Left lung (tissue), 4 donors: ENCODE measurements at regions not wholly inside any gene's neighbourhood (a gene's known extent, or its start where the extent isn't known, plus 50 kb on each side); places are given as distances from the start of the nearest gene placed in this dataset.

Experiments
- ATAC-seq: fragments of 200-7000 bp; cut with Tn5 transposase; one replicate; pipeline ENCODE4 v1.9.1; 2020; ENCODE audit warnings: moderate library complexity
- DNase-seq, 4 donors: peaks; one replicate each; pipeline ENCODE4 v3.0.0-alpha.2; 2013 to 2020
- H3K27ac ChIP-seq, 2 donors: fragments of 200-600 bp; sonication (generic) in 1 of 2; one replicate each; pipeline versions ENCODE4 v1.5.0 to v1.8.0; 2020 to 2021
- H3K27me3 ChIP-seq, 2 donors: fragments of 200-600 bp; sonication (generic) in 1 of 2; one replicate each; pipeline versions ENCODE4 v1.5.0 to v1.8.0; 2020 to 2021
- H3K36me3 ChIP-seq, 2 donors: fragments of 200-600 bp; sonication (generic) in 1 of 2; one replicate each; pipeline versions ENCODE4 v1.5.0 to v1.8.0; 2020 to 2021
- H3K4me1 ChIP-seq, 2 donors: fragments of 200-600 bp; one replicate each; pipeline ENCODE4 v1.8.0; 2021
- H3K4me3 ChIP-seq, 2 donors: fragments of 200-600 bp; sonication (generic) in 1 of 2; one replicate each; pipeline versions ENCODE4 v1.5.0 to v1.8.0; 2020 to 2021; ENCODE audit warnings: mild to moderate bottlenecking in 1 of 2
- H3K9me3 ChIP-seq, 2 donors: fragments of 200-600 bp; sonication (generic) in 1 of 2; one replicate each; pipeline versions ENCODE4 v1.5.0 to v1.8.0; 2020 to 2021
- intact Hi-C, 2 donors: fragments of 100-400 bp; cut with DNase I; formaldehyde crosslinking; loops; one replicate each; pipeline versions ENCODE4 v1.11.2 to v1.14.2; 2022
- TF ChIP-seq, protein P1 (sequence below), 2 donors: fragments of 200-600 bp; sonication (generic) in 1 of 2; IDR thresholded peaks; one replicate each; pipeline versions ENCODE4 v1.5.0 to v1.8.0; 2021; ENCODE audit warnings: antibody characterized with exemption in 2 of 2
- donor health status: DM: no; HTN: yes; CAD: no.
- donor health status: DM: no; HTN: no; CAD: no.

DNA sequence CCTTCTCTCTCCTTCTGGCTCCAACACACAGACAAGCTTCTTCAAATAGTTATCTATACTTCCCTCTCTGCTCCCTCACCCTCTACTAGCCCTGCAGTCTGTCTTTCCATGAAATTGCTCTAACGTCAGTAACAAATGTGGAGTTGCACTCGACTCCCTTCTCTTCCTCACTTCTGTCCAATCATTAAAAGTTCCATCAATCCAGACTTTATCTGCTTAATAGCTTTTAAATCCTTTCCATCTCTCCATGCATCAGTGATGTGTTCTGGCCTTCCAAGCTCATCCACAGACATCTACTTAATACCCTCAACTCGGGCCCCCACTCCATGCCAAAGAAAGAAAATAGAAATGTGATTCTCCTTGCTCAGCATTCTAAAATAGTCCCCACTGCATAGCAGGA lies 422.1 kb upstream of the CDH5 start:
- TF ChIP-seq, protein P1, sequence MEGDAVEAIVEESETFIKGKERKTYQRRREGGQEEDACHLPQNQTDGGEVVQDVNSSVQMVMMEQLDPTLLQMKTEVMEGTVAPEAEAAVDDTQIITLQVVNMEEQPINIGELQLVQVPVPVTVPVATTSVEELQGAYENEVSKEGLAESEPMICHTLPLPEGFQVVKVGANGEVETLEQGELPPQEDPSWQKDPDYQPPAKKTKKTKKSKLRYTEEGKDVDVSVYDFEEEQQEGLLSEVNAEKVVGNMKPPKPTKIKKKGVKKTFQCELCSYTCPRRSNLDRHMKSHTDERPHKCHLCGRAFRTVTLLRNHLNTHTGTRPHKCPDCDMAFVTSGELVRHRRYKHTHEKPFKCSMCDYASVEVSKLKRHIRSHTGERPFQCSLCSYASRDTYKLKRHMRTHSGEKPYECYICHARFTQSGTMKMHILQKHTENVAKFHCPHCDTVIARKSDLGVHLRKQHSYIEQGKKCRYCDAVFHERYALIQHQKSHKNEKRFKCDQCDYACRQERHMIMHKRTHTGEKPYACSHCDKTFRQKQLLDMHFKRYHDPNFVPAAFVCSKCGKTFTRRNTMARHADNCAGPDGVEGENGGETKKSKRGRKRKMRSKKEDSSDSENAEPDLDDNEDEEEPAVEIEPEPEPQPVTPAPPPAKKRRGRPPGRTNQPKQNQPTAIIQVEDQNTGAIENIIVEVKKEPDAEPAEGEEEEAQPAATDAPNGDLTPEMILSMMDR (IDR thresholded peaks at IDR 0.05) = no peak

DNA sequence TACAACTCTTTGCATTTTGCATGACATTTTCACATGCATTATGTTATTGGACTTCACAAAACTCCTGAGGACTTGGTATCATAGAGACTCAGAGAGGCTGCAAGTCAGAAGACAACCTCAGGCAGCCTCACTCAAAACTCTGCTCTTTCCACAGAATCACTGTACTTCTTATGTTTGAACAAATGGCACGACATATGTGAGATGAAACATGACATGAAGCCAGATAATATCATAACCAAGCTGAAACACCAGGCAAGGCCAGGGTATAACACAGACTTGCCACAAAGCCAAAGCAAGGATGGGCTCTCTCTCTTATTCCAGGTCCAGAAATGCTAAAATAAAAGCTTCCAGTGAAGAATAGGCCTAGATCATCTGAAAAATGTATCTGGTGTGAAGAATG lies 425.8 kb upstream of the CDH5 start:
- Histone ChIP-seq H3K27me3 (no peaks in the 10 kb centered on the region), H3K27ac (no peak overlapping the region), H3K4me3 (no peak overlapping the region), H3K9me3 (no peaks in the 10 kb centered on the region), H3K4me1 (no peaks in the 10 kb centered on the region), H3K36me3 (no peaks in the 10 kb centered on the region)
- TF ChIP-seq, protein P1 (IDR thresholded peaks at IDR 0.05) = no peak
- intact Hi-C loops = no loop called here
- no peak for DNase-seq
- ATAC-seq = no peak

More for the DNA sequence above, 422.1 kb upstream of the CDH5 start:
- Histone ChIP-seq H3K36me3 (no peaks in the 10 kb centered on the region), H3K27me3 (no peaks in the 10 kb centered on the region), H3K9me3 (no peaks in the 10 kb centered on the region), H3K27ac (no peak overlapping the region), H3K4me1 (no peaks in the 10 kb centered on the region), H3K4me3 (no peak overlapping the region)
- ATAC-seq (no peak), DNase-seq (no peak)
- intact Hi-C loops = no loop called here

DNA sequence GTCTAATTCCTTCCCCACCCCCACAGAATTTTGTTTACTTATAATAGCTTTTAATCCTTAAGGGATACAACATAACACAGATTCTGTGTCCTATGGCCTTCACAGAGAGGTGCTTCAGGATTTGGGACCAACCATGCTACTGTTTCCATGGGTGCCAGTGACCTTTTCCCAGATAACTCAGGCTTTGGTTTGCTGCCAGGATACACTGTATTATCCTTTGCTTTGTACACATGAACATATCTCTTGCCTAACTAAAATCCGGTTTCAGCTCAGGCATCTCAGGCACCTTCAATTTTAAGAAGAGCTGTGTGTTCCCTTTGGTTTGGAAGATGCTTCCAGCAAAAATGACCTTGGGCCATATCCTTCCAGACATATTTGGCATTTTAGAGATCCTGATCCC lies 428.4 kb upstream of the CDH5 start:
- H3K27ac ChIP-seq = no peak overlapping the region
- TF ChIP-seq, protein P1 (IDR thresholded peaks at IDR 0.05) = no peak
- H3K9me3 ChIP-seq = no peaks in the 10 kb centered on the region
- no peak for ATAC-seq
- no peak overlapping the region for H3K4me3 ChIP-seq
- no peaks in the 10 kb centered on the region for H3K4me1 ChIP-seq
- H3K27me3 ChIP-seq = no peaks in the 10 kb centered on the region
- H3K36me3 ChIP-seq = no peaks in the 10 kb centered on the region
- intact Hi-C loops = no loop called here
- no peak for DNase-seq

DNA sequence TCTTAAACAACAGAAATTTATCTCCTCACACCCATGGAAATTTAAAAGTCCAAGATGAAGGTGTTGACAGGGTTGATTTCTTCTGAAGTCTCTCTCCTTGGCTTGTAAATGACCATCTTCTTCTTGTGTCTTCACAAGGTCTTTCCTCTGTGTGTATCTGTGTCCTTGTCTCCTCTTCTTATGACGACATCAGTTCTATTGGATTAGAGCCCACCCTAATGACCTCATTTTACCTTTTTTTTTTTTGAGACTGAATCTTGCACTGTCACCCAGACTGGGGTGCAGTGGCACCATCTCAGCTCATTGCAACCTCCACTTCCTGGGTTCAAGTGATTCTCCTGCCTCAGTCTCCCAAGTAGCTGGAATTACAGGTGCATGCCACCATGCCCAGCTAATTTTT lies 429.0 kb upstream of the CDH5 start:
- H3K27me3 ChIP-seq = no peaks in the 10 kb centered on the region
- H3K9me3 ChIP-seq = no peaks in the 10 kb centered on the region
- intact Hi-C loops = no loop called here
- TF ChIP-seq, protein P1 (IDR thresholded peaks at IDR 0.05) = no peak
- DNase-seq (no peak), ATAC-seq (no peak)
- no peaks in the 10 kb centered on the region for H3K4me1 ChIP-seq
- no peaks in the 10 kb centered on the region for H3K36me3 ChIP-seq
- H3K4me3 ChIP-seq = no peak overlapping the region
- H3K27ac ChIP-seq = no peak overlapping the region

DNA sequence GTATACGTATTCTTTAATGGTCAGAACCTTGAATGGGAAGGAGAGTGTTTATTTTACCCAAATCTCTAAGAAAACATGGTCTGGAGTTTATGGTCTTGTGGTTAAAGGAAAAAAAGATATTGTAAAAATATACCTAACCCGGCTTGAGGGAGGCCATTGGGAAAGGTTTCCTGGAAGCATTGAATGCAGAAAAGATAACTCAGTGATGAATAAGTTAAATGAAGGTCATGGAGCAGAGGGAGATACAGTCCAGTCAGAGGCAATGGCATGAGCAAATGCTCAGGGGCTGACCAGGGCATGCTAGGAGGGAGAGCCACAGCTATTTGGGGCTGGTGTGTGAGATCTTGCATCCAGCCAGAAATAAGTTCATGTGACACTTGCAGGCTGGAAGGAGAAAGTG lies 430.4 kb upstream of the CDH5 start:
- ATAC-seq (no peak), DNase-seq (no peak)
- Histone ChIP-seq H3K27ac (no peak overlapping the region), H3K36me3 (no peaks in the 10 kb centered on the region), H3K9me3 (no peaks in the 10 kb centered on the region), H3K4me3 (no peak overlapping the region), H3K27me3 (no peaks in the 10 kb centered on the region), H3K4me1 (no peaks in the 10 kb centered on the region)
- intact Hi-C loops = no loop called here
- TF ChIP-seq, protein P1 (IDR thresholded peaks at IDR 0.05) = no peak
